Activated T-helper 2 cell treated with anti-CD3 and anti-CD28 coated beads, Interferon-gamma antibody, Interleukin-2, Interleukin-4, amounts not matched to agents 10 μg/mL and 5 μg/mL and 100 μg/mL, durations not matched to agents 14 hours and 24 hours and 36 hours (primary cell): ENCODE measurements at regions not wholly inside any gene's neighbourhood (a gene's known extent, or its start where the extent isn't known, plus 50 kb on each side); places are given as distances from the start of the nearest gene placed in this dataset.

Experiments
- DNase-seq: peaks from one replicate; pipeline ENCODE4 v3.0.0; 2021; ENCODE audit warnings: low spot score
- H3K27ac Mint-ChIP-seq: one replicate; pipeline ENCODE4 v1.8.0; 2021; ENCODE audit warnings: mixed read lengths
- H3K27me3 Mint-ChIP-seq: one replicate; pipeline ENCODE4 v1.8.0; 2021; ENCODE audit warnings: low read depth, mixed read lengths
- H3K36me3 Mint-ChIP-seq: one replicate; pipeline ENCODE4 v1.8.0; 2021; ENCODE audit warnings: low read depth, mixed read lengths
- H3K4me1 Mint-ChIP-seq: one replicate; pipeline ENCODE4 v1.8.0; 2021; ENCODE audit warnings: low read depth, mixed read lengths
- H3K4me3 Mint-ChIP-seq: one replicate; pipeline ENCODE4 v1.8.0; 2021; ENCODE audit warnings: low read depth, mild to moderate bottlenecking, moderate library complexity, mixed read lengths
- H3K9me3 Mint-ChIP-seq: one replicate; pipeline ENCODE4 v1.8.0; 2021; ENCODE audit warnings: mixed read lengths
- intact Hi-C: fragments of 100-400 bp; cut with micrococcal nuclease; formaldehyde crosslinking; loops from one replicate; pipeline ENCODE4 v1.15.1; 2023

DNA sequence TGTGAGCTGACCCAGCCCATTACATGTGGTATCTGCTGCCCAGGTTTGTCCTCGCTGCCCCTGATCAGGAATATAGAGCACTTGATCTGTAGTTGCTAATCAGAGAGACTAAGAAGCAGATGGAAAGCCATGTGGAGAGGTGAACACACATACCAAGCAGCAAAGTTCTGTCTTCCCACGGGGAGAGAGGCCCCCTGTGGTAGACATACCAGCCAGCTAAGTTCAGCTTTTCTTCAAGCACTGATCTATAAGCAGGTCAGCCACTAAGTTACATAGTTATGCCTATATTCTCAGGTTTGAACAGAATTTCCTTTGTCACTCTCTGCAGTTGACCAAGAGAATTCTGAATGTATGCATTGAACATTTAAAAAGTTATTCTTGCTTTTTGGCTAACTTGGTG, 76.4 kb downstream of the DDX3Y start:
- Mint-ChIP-seq H3K4me1 (no peaks in the 10 kb centered on the region), H3K27ac (no peak overlapping the region), H3K27me3 (peaks cover 8% of the 10 kb centered on the region), H3K9me3 (no peaks in the 10 kb centered on the region), H3K4me3 (no peak overlapping the region), H3K36me3 (no peaks in the 10 kb centered on the region)
- intact Hi-C loops, result no loop called here
- DNase-seq, result no peak

DNA sequence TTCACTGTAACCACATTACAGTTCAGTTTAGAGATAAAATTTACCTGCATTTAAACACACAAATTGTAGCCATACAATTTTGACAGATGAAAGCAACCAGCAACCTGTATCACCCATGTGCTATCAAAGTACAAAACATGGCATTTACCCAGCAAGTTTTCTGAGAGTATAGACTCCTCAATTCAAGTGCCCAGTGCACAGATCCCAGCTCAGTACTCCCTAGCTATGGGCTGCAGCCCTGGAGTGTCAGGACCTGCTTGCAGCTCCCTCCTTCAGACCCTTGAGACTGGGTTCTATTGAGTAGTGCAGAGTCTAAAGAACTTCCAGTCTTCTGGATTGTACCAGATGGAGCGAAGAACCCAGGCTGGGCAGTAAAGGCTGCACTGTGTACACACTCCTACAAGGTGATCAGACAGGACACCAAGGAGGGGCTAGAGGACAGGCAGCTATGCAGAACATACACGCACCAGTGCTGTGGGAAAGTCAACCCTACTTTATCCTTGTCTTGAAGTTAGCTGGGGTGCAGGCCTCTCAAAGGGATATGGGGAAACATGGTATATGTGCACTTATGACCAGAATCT, 77.7 kb downstream of the DDX3Y start:
- Mint-ChIP-seq H3K4me1 (no peaks in the 10 kb centered on the region), H3K4me3 (no peak overlapping the region)
- intact Hi-C loops, result no loop called here

DNA sequence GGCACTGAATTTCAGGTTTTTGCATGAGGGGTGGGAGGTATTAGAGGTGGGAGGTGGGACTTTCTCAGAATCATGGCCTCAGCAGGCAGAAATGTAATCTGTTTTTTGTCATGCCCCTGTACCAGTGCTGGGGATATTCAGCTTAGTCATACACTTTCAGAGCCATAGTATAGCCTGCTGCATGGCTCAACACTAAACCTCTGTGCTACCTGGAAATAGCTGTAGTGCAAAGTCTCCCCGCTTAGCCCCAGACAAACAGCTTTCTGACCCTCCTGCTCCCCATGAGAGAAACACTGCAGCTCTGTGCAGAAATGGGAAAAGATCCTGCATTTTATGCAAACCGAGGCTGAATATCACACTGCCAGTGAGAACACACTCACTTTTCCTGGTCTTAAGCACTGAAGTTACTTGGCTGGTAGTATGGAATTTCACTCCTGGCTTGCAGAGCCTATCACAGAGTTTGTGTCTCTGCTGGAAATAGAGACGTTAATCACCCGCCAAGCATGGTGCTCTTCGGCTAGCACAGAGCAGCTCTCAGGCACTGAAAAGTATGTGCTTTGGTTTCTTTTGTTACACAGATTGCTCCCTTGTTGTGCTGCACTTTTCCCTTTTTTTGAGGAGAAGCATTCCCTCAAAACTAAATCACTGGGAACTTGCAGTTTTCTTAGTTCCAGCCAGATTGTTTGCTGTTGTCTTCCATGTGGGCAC, 80.1 kb downstream of the DDX3Y start:
- Mint-ChIP-seq H3K27ac (no peak overlapping the region), H3K4me3 (no peak overlapping the region), H3K36me3 (no peaks in the 10 kb centered on the region), H3K4me1 (no peaks in the 10 kb centered on the region), H3K27me3 (peaks cover 6% of the 10 kb centered on the region), H3K9me3 (no peaks in the 10 kb centered on the region)
- intact Hi-C loops, result no loop called here
- no peak for DNase-seq

More for the DNA sequence above, 77.7 kb downstream of the DDX3Y start:
- H3K9me3 Mint-ChIP-seq, result no peaks in the 10 kb centered on the region
- H3K36me3 Mint-ChIP-seq, result no peaks in the 10 kb centered on the region
- peaks cover 7% of the 10 kb centered on the region for H3K27me3 Mint-ChIP-seq
- no peak for DNase-seq
- no peak overlapping the region for H3K27ac Mint-ChIP-seq

DNA sequence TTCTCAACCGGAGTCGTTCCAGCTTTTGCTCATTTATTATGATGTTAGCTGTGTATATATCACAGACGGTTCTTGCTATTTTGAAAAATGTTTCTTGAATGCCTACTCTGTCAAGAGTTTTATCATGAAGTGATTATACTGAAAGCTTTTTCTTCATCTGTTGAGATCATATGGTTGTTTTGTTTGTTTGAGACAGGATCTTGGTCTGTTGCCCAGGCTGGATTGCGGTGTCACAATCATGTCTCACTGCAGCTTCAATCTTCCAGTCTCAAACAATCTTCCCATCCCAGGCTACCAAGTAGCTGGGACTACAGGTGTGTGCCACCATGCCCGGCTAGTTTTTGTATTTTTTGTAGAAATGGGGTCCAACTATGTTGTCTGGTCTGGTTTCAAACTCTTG, 112.8 kb downstream of the DDX3Y start:
- H3K9me3 Mint-ChIP-seq, result no peaks in the 10 kb centered on the region
- H3K36me3 Mint-ChIP-seq, result no peaks in the 10 kb centered on the region
- peaks cover 4% of the 10 kb centered on the region for H3K27me3 Mint-ChIP-seq
- intact Hi-C loops, result loop anchor here (5.0 kb wide), 1 partner anchor 75 kb away; no protein-coding TSS in a partner anchor
- DNase-seq, result no peak
- H3K4me1 Mint-ChIP-seq, result peaks cover 30% of the 10 kb centered on the region
- no peak overlapping the region for H3K27ac Mint-ChIP-seq
- H3K4me3 Mint-ChIP-seq, result no peak overlapping the region

DNA sequence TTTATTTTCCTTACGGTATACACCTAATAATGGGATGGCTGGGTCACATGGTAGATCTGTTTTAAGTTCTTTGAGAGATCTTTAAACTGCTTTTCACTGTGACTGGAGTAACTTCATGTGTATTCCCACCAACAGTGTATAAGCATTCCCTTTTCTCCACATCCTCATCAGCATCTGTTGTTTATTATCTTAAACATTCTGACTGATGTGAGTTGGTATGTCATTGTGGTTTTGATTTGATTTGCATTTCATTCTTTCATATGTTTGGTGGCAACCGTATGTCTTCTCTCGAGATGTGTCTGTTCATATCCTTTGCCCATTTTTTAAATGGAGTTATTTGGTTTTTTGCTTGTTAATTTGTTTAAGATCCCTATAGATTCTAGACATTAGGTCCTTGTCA, 114.8 kb downstream of the DDX3Y start:
- Mint-ChIP-seq H3K9me3 (no peaks in the 10 kb centered on the region), H3K27me3 (no peaks in the 10 kb centered on the region), H3K27ac (no peak overlapping the region), H3K4me3 (no peak overlapping the region), H3K36me3 (no peaks in the 10 kb centered on the region), H3K4me1 (peaks cover 32% of the 10 kb centered on the region)
- no peak for DNase-seq
- intact Hi-C loops, result loop anchor here (5.0 kb wide), 1 partner anchor 73 kb away; no protein-coding TSS in a partner anchor

DNA sequence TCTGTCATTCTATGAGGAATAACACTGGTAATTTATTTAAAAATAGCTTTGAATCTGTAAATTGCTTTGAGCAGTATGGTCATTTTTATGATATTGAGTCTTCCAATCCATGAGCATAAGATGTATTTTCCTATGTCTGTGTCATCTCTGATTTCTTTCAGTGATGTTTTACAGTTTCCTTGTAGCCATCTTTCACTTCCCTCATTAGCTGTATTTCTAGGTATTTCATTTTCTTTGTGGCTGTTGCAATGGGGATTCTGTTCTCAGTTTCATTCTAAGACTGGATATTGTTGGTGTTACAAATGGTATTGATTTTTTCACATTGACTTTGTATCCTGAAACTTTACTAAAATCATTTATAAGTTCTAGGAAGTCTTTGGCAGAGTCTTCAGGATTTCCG, 116.2 kb downstream of the DDX3Y start:
- H3K27ac Mint-ChIP-seq, result peak overlapping the region; percentile 28

DNA sequence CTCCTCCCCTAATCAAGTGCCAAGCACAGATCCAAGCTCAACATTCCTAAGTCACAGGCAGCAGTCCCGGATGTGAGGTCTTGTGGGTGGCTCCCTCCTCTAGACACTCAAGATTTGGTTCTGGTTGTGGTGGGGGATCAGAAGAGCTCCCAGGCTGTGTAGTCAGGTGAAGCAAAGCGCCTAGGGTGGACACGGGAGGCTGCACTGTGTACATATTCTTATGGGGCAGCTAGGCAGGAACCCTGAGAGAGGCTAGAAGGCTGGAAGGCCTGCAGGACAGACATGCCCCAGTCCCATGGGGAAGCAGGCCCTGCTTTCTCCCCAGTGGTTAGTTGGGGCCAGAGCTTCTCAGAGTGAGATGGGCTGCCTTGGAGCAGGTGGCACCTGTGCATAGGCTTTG, 118.9 kb downstream of the DDX3Y start:
- Mint-ChIP-seq H3K4me3 (no peak overlapping the region), H3K27me3 (peaks cover 2% of the 10 kb centered on the region), H3K36me3 (no peaks in the 10 kb centered on the region), H3K4me1 (peaks cover 18% of the 10 kb centered on the region), H3K9me3 (no peaks in the 10 kb centered on the region), H3K27ac (no peak overlapping the region)
- intact Hi-C loops, result loop anchor here (10.0 kb wide), 1 partner anchor 321 kb away; no protein-coding TSS in a partner anchor
- no peak for DNase-seq

More for the DNA sequence above, 116.2 kb downstream of the DDX3Y start:
- H3K36me3 Mint-ChIP-seq, result no peaks in the 10 kb centered on the region
- H3K4me3 Mint-ChIP-seq, result no peak overlapping the region
- intact Hi-C loops, result loop anchor here (10.0 kb wide), 1 partner anchor 324 kb away; no protein-coding TSS in a partner anchor
- H3K4me1 Mint-ChIP-seq, result peaks cover 32% of the 10 kb centered on the region
- DNase-seq, result no peak
- H3K27me3 Mint-ChIP-seq, result no peaks in the 10 kb centered on the region
- H3K9me3 Mint-ChIP-seq, result no peaks in the 10 kb centered on the region

DNA sequence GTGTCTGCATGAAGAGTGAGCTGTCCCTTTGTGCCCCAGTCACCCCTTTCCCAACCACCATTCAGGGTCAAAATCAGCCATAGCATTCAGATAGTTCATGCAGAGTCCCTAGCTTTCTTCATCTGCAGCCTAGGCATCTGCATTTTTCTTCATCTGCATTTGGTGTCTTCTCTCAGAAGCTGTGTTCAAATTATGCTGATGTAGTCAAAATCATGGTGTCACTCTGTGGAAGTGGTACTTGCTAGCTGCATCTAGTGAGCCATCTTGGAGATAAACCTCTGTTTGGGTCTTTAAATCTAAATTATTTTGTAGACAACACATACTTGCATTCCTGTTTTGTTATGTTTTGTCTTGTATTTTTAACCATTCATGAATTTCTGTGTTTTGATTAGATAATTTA, 119.8 kb downstream of the DDX3Y start:
- Mint-ChIP-seq H3K9me3 (no peaks in the 10 kb centered on the region), H3K27ac (no peak overlapping the region), H3K27me3 (peaks cover 2% of the 10 kb centered on the region), H3K4me1 (peaks cover 18% of the 10 kb centered on the region), H3K4me3 (no peak overlapping the region), H3K36me3 (no peaks in the 10 kb centered on the region)
- DNase-seq, result no peak
- intact Hi-C loops, result loop anchor here (10.0 kb wide), 1 partner anchor 320 kb away; no protein-coding TSS in a partner anchor

DNA sequence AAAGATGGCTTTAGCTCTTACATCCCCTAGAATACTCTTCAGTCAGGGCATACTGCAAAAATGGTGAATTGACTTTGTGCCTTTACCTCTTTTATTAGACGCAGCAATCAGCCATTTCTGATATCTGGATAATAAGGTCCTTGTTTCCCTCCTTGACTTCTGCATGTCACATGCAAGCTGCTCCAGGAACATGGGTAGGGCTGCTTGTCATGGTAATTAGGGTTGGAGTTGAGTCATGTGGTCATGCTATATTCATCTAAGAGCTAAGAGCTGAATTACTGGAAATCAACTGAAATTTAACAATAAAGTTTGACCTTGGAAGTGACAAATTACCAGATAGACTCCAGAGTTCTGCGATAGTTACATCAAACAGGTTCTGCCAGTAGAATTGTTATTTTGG, 122.2 kb downstream of the DDX3Y start:
- no peaks in the 10 kb centered on the region for H3K9me3 Mint-ChIP-seq

DNA sequence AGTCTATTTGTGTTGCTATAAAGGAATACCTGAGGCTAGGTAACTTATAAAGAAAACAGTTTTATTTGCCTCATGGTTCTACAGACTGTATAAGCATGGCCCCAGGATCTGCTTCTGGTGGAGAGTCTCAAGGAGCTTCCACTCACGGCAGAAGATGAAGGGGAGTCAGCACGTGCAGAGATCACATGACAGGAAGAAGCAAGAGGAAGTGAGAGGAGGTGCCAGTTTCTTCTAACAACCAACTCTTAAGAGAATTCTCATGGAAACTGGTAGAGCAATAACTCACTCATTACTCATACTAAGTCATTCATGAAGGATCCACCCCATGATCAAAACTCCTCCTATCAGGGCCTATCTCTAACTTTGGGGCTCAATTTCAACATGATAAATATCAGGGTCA, 135.6 kb downstream of the DDX3Y start:
- Mint-ChIP-seq H3K4me1 (peaks cover 2% of the 10 kb centered on the region), H3K36me3 (no peaks in the 10 kb centered on the region), H3K4me3 (no peak overlapping the region), H3K9me3 (peaks cover 5% of the 10 kb centered on the region), H3K27ac (no peak overlapping the region), H3K27me3 (peaks cover 14% of the 10 kb centered on the region)
- DNase-seq, result no peak
- intact Hi-C loops, result no loop called here

More for the DNA sequence above, 122.2 kb downstream of the DDX3Y start:
- H3K4me3 Mint-ChIP-seq, result no peak overlapping the region
- no peak for DNase-seq
- peaks cover 5% of the 10 kb centered on the region for H3K4me1 Mint-ChIP-seq
- H3K36me3 Mint-ChIP-seq, result no peaks in the 10 kb centered on the region
- intact Hi-C loops, result loop anchor here (10.0 kb wide), 1 partner anchor 318 kb away; no protein-coding TSS in a partner anchor
- H3K27ac Mint-ChIP-seq, result no peak overlapping the region
- H3K27me3 Mint-ChIP-seq, result peaks cover 2% of the 10 kb centered on the region

DNA sequence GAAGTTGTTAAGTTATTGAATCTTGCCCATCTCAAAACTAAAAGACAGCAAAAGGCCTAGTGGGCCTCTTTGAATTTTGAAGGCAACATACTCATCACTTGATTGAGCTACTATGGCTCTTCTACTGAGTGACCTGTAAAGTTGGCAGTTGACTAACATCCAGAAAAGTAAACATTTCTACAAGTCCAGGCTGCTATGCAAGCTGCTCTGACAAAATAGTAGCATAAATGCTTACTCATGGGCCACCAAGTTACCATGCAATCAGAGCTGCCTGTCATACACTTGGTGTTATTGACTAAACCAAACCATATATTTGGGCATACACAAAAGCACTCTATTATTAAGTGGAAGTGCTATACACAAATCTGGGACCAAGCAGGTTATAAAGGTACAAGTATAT, 148.8 kb downstream of the DDX3Y start:
- no peak for DNase-seq
- intact Hi-C loops, result no loop called here
- no peaks in the 10 kb centered on the region for H3K9me3 Mint-ChIP-seq
- no peaks in the 10 kb centered on the region for H3K4me1 Mint-ChIP-seq
- no peaks in the 10 kb centered on the region for H3K36me3 Mint-ChIP-seq
- no peak overlapping the region for H3K27ac Mint-ChIP-seq
- H3K27me3 Mint-ChIP-seq, result peaks cover 4% of the 10 kb centered on the region
- no peak overlapping the region for H3K4me3 Mint-ChIP-seq

DNA sequence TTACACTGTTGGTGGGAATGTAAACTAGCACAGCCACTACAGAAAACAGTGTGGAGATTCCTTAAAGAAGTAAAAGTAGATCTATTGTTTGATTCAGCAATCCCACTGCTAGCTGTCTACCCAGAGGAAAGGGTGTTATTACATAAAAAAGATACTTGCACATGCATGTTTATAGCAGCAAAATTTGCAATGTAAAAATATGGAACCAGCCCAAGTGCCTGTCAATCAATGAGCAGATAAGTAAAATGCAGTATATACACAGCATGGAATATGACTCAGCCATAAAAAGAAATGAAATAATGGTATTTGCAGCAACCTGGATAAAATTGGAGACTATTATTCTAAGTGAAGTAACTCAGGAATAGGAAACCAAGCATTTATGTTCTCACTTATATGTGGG, 161.7 kb downstream of the DDX3Y start:
- Mint-ChIP-seq H3K9me3 (peaks cover 3% of the 10 kb centered on the region), H3K4me3 (no peak overlapping the region), H3K4me1 (peaks cover 13% of the 10 kb centered on the region), H3K36me3 (peaks cover 3% of the 10 kb centered on the region), H3K27ac (no peak overlapping the region), H3K27me3 (no peaks in the 10 kb centered on the region)
- no peak for DNase-seq
- intact Hi-C loops, result no loop called here

DNA sequence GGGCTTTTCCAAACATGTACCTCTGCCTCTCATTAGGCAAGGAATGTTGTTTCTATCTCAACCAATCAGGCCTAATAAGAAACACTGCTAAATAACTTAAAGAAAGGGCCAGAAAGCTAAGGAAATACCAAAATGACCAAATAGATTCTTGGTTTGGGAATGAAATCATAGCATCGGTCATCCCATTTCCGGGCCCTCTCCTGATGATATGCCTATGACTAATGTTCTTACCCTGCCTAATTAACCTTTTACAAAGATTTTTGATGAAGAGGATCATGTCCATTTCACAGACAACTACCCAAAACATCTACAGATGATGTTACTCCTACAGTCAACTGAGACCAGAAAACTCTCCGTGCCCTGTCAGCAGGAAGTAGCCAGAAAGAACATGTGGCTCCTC, 164.0 kb downstream of the DDX3Y start:
- Mint-ChIP-seq H3K36me3 (peaks cover 3% of the 10 kb centered on the region), H3K4me1 (peaks cover 13% of the 10 kb centered on the region), H3K9me3 (peaks cover 8% of the 10 kb centered on the region), H3K4me3 (no peak overlapping the region), H3K27me3 (no peaks in the 10 kb centered on the region), H3K27ac (no peak overlapping the region)
- DNase-seq, result no peak
- intact Hi-C loops, result no loop called here
